ENCODE measurements at regions not wholly inside any gene's neighbourhood (a gene's known extent, or its start where the extent isn't known, plus 50 kb on each side); places are given as distances from the start of the nearest gene placed in this dataset.

DNA sequence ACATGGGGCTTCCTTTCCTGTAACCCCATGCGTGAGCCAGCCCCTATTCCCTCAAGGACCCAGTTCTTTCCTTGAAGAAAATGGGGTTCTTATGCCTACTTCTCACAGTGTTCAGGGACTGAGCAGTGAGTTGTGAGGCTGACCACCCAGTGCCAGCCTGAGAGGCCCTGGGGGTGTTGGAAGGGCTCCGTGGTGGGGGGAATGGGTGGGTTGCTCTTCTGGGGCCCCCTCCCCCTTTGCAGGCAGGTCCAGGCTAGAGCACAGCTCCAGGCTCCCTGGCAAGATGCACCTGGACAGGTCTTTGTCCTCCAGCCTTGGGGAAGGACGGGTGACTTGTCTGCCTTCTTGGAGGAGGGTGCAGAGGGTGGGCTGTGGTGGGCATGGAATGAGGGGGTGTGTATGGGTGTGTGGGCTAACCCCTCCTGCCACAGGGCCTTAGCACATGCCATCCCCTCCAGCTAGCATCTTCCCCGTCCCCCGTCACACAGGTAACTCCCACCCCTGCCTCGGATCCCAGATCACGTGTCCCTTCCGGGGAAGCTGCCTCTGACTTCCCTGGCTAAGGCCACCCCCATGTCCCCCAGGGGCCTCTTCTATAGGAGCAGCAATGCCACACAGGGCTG is 64.6 kb downstream of the MYEOV start:
- DNase-seq (ENCODE audit: low spot score) (no peak), ATAC-seq (ENCODE audit: low FRiP score) (no peak)
- TF ChIP-seq, protein P1, sequence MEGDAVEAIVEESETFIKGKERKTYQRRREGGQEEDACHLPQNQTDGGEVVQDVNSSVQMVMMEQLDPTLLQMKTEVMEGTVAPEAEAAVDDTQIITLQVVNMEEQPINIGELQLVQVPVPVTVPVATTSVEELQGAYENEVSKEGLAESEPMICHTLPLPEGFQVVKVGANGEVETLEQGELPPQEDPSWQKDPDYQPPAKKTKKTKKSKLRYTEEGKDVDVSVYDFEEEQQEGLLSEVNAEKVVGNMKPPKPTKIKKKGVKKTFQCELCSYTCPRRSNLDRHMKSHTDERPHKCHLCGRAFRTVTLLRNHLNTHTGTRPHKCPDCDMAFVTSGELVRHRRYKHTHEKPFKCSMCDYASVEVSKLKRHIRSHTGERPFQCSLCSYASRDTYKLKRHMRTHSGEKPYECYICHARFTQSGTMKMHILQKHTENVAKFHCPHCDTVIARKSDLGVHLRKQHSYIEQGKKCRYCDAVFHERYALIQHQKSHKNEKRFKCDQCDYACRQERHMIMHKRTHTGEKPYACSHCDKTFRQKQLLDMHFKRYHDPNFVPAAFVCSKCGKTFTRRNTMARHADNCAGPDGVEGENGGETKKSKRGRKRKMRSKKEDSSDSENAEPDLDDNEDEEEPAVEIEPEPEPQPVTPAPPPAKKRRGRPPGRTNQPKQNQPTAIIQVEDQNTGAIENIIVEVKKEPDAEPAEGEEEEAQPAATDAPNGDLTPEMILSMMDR (IDR thresholded peaks at IDR 0.05): no peak

DNA sequence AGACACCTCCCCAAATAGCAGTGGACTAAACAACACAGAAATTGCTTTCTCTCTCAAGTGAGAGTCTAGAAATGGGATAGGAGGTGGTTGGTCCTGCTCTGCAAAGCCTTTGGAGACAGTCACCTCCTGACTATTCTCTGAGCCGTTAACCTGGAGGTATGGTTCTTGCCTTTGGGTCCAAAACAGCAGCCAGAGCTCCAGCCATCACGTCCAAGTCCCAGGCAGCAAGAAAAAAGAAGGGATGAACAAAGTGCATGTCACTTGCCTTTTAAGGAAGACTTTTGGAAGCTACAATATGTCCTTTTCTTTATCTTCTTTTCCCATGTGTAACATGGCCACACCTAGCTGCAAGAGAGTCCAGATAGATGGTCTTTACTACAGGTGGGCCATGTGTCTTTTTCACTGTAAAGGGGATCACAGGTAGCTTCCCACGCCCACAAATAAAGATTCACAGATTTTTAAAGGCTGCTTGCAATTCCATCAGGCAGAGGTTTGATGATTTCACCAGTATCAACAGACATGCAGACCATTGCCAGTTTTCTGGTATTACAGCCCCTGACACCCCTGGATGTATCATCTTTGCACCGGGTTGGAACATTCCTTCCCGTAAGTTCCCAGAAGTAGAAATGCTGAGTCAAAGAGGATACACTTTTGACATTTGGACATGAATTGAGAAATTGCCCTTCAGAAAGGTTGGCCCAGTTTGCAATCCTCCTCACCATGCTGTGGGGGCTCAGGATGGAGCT is 66.0 kb downstream of the MYEOV start:
- TF ChIP-seq, protein P1 (IDR thresholded peaks at IDR 0.05): no peak
- no peak for DNase-seq (ENCODE audit: low spot score)
- ATAC-seq (ENCODE audit: low FRiP score): no peak

DNA sequence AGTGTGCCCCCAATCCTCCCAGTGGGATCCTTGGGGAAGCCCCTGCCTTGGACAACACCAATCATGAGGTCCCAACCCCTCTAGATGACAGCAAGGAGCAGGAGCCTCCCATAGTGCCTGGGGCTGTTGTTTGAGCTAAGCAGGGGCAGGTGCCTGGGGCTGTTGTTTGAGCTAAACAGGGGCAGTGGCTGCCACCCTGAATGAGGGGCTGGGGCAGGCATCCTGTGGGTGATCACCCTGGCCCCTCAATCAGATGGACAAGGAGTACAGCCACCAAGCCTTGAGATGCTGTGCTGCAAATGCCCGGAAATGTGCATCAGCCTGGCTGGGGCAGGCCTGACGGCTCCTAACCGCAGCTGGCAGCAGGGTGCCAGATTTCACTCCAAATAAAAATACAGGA is 66.7 kb downstream of the MYEOV start:
- TF ChIP-seq, protein P1 (IDR thresholded peaks at IDR 0.05): no peak
- ATAC-seq (ENCODE audit: low FRiP score): no peak
- no peak for DNase-seq (ENCODE audit: low spot score)

DNA sequence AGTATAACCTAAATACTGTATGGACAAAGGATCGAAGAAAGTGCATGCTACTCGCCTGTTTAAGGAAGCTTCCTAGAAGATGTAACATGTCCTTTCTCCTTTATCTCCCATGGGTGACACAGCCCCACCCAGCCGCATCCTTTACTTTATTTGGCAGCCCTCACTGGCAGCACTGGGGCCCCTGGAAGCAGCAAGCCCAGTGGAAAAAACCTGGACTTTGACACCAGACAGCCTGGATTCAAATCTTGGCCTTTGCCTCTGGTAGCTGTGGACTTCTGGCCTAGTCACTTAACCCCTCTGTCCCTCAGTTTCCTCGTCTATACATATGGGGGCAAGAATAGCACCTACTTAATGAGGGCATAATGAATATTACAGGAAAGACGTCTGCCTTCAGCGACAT is 67.1 kb downstream of the MYEOV start:
- DNase-seq (ENCODE audit: low spot score): no peak
- TF ChIP-seq, protein P1 (IDR thresholded peaks at IDR 0.05): no peak
- no peak for ATAC-seq (ENCODE audit: low FRiP score)

DNA sequence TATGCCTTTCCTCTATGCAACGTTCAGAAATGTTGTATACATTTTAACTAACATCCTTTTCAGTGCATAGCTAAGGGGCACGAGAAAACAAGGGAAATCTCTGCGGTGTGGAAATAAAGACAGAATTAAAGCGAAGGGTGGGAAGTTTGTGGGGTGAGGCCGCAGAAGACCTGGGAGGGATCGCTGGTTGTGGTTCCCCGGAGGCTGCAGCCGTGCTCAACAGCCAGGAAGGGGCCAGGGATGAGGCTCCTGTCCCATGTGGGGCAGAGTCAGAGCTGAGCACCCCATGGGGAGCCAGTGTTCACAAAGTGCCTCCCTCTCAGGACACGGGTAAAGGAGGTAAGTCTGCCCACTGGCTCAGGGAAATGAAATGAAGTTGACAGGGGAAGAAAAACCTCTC is 67.5 kb downstream of the MYEOV start:
- DNase-seq (ENCODE audit: low spot score): no peak
- no peak for ATAC-seq (ENCODE audit: low FRiP score)
- TF ChIP-seq, protein P1 (IDR thresholded peaks at IDR 0.05): no peak

DNA sequence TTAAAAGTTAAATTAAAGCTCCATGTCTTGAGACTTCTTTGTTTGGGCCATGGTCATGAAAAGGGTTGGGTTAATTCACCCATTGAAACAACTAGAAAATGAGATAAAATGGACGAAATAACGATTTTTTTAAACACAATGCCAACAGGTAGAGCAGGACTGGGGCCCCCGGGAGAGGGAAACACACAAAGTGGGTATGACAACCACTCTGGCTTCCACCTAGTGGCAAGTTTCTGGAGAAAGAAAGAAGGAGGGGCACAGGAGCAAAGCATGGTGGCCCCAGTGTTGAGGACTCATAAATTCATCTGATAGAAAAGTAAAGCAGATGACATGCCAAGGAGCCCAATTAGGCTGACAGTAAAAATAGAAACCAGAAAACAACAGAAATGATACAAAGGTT is 68.4 kb downstream of the MYEOV start:
- DNase-seq (ENCODE audit: low spot score): no peak
- TF ChIP-seq, protein P1 (IDR thresholded peaks at IDR 0.05): no peak
- ATAC-seq (ENCODE audit: low FRiP score): no peak

DNA sequence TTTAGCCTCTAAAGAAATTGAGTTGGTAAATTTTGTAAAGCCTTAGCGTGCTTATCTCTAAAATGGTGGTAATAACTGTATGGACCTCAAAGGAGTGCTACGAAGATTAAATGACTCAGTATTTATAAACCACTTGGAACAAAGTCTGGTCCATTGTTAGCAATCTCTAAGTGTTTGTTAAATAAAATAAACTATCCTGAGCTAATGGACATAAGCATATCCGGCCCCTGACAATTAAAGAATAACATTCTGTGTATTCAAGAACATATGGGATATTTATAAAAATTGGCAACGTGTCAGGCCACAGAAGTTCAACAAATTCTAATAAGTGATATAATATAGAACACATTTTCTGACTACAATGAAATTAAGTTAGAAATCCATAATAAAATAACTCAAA is 71.0 kb downstream of the MYEOV start:
- ATAC-seq (ENCODE audit: low FRiP score): no peak
- TF ChIP-seq, protein P1 (IDR thresholded peaks at IDR 0.05): no peak

More for the DNA sequence above, 71.0 kb downstream of the MYEOV start:
- no peak for DNase-seq (ENCODE audit: low spot score)
